Right forelimb (tissue), 1 donor: ENCODE measurements at regions not wholly inside any gene's neighbourhood (a gene's known extent, or its start where the extent isn't known, plus 50 kb on each side); places are given as distances from the start of the nearest gene placed in this dataset.
"Not testable (repeated sequence)": the region's sequence is repeated elsewhere in the genome, so short reads cannot be mapped to it uniquely, and the experiment has no call there.

ENCODE experiments used
- DNase-seq: peaks from one replicate; pipeline ENCODE4 v3.0.0-alpha.2; 2018

DNA sequence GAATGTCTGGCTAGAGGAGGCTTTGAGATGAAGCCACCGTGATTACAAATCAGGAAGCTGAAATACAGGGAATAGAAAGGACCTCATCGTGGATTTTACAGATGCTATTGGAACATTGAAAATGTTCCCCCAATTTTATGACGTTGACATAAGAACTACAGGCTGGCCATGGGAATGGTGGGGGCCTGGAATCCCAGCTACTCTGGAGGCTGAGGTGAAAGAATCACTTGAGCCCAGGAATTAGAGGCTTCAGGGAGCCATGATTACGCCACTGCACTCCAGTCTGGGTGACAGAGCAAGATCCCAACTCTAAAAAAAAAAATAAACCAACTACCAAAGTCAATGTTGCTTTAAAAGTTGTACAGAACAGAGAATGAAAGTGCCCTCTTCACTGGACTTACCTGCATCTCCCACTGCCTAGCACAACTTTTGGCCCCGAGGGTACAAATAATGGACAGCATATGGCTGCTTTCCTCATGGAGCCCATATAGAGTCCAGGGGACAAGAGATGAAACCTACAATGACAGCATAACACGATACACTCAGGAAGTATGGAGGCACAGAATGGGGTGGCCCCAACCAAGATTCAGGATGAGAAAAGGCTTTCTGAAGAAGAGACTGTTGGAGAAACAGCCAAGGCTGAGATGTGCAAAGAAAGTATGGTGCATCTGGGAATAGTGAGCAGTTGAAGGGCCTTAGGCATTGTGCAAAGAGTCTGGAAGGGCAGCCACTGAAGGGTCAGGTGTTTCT is 254.8 kb downstream of the MYCN start:
- DNase-seq, result no peak

DNA sequence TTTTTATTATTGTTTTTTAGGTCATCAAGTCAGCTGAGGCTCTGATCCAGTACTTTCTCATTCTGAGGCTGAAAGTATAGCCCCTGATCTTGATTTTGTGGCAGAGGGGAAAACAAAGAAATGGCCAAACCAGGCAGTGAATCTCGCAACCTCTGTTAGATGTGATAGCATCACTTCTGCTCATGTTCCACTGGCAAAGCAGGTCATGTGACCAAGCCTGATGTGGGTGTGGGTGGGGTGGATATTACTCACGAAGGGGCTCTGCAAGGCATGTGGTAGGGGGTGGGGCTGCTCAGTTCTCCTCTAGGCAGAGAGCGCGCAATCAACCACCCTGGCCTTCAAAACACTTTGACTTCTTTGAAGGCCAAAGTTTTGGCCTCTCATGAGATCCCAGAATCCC is 254.2 kb downstream of the MYCN start:
- no peak for DNase-seq

DNA sequence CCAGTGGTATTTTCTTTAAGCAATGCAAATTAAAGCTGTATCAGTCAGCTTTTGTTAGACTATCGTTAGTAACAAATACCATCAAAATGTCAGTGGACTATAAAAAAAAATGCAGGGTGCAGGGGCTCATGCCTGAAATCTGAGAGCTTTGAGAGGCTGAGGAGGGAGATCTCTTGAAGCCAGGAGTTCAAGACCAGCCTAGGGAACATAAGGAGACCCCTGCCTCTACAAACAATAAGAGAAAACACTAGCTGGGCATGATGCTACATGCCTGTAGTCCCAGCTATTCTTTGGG is 253.7 kb downstream of the MYCN start:
- DNase-seq, result no peak

DNA sequence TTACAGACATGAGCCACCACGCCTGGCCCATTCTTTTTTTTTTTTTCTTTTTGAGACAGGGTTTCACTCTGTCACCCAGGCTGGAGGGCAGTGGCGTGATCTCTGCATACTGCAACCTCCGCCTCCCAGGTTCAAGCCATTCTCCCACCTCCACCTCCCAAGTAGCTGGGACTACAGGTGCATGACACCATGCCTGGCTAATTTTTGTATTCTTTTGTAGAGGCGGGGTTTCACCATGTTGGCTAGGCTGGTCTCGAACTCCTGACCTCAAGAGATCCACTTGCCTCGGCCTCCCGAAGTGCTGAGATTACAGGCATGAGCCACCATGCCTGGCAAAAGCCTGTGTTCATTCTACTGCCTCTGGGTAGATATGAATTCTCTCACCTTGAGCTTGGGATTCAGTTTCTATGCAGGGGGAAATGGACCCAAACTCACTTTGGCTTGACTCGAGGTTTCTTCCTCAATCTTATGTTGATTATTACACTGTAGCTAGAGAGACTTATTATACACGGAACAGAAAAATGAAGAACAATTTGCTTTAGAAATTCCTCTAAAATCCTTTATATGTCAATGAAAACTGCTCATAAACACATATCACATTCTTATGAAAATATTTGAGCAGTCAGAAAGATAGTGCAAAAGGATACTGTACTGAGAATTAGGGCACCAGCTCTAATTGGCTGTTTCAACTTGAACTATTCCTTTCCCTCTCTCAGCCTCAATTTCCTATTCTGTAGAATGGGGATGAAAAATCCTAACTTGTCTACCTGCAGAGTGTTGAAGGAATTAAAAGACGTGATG is 252.3 kb downstream of the MYCN start:
- DNase-seq, result no peak

DNA sequence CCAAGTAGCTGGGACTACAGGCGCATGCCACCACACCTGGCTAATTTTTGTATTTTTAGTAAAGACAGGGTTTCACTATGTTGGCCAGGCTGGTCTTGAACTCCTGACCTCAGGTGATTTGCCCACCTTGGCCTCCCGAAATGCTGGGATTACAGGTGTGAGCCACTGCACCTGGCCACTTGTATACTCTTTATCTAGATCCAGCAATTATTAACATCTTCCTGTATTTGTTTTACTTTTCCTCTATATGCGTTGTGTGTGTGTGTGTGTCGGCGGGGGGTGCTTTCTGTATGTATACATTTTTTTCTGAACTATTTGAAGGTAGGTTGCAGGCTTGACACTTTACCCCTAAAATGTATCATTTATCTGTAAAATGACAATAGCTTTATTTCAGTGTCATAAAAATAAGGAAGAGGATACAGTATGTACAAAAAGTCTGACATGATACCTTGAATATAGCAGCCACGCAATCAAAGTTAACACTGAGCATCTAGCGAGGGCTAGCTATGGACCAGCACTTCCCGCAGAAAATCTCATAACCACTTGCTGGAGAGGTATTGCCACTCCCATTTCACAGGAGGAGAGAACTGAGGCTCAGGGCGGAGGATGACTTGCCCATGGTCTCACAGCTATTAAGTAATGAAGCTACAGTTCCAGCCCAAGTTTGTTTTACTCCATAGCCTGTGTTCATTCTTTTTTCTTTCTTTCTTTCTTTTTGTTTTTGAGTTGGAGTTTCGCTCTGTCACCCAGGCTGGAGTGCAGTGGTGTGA is 251.3 kb downstream of the MYCN start:
- no peak for DNase-seq

DNA sequence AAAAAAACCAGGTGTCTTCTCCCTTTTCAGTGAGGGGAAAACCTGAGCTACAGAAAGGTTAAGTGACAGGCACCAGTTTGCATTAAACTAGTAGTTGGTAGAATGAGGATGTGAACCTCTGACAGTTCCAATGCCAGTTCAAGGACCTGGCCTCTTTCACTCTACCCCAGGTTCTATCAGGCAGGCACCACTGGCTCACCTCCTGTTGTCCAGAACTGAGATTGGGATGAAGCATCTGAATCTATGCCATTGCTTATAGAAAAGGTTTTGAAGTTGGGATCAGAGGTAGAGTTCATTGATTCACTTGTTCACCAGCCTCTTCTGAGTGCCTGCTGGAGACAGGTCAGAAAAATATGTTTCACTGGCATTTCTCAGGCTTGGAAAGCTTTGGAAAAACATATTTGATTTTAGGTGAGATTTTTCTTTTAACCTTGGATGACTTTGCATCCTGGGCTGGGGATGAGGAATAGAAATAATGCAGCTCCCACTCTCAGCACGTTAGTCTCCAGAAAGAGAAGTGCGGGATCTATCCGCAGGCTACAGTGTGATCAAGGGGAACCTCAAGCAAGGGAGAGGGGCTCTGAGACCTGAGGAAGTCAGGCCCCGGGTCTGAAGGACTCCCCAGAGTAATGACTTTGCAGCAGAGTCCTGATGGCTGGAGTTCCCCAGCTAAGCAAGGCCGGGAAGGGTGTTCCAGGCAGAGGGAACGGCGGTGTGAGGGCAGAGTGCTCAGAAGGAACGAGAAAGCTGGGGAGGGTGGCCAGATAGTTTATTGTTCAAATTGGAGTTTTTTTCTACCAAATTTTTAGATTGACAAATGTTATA is 250.3 kb downstream of the MYCN start:
- no peak for DNase-seq

DNA sequence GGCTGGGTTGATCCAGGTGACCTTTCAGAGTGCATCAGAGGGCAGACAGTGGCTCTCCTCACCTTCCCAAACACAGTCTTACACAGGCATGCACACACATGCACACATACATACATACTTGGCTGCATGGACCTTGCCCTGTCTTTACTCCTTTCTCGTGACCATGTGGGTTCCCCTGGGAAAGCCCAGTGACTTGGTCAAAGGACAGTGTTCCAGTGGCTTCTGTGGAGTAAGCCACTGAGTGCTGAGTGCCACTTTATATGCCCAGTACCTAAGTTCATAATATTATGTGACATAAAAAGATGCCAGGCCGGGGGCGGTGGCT is 249.4 kb downstream of the MYCN start:
- DNase-seq, result no peak

DNA sequence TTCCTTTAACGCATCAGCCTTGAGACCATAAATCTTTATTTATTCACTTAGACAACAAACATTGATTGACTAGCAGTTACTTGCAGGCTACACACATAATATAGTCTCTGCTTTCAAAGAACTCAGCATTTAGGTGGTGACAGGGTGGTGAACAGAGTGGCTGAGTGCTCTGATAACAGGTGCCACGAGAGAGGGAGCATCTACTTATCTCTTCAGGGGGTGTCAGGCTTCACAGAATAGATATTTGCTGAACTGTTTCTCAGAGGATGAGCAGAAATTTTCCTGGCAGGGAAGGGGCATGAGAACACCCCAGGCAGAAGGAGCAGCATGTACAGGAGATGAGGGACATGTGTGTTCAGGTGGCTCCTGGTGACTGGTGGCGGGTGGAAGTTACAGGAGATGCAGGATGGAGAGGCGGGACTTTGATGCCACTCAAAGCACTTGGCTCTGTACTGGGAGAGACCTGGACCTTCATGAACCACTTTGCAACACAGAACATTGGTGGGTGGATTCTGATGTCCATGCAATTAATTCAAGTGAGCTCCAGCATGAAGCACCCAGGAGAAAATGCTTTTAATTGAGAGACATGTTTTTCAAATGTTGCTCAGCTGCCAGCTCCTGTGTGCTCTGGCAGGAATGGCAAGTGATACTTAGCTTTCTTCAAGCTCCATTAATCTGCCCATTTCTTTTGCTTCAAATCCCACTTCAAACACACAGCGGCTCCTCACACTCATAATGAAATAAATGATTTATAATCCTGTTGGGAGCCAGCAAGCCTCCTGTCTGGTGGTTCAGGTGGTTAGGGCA is 248.9 kb downstream of the MYCN start:
- no peak for DNase-seq

DNA sequence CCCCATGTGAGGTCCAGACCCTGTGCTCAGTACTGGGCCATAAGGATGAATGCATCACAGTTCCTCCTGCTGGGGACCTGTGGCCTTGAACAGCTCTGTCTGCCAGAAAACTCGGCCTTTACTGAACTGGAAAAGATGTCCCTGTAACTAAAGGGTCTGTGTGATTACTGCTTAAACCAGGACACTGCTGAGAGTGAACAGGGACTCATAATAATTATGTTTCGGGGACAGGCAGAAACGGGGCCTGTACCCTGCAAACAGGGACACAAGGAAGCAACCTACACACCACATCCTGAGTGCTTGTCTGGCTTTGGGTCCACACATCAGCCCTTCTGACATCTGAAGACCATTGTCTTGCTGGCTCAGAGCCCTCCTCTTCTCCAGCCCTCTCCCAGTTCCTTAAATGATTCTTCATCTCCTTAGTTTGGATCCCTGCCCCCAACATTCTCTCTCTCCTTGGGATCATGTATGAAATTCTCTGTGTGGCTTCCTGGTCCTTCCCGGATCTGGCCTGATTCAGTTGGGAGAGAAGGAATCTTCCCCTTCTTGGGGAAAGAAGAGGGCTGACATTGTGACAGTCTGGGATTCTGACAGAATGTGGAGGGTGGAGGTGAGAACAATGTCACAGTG is 248.0 kb downstream of the MYCN start:
- no peak for DNase-seq

DNA sequence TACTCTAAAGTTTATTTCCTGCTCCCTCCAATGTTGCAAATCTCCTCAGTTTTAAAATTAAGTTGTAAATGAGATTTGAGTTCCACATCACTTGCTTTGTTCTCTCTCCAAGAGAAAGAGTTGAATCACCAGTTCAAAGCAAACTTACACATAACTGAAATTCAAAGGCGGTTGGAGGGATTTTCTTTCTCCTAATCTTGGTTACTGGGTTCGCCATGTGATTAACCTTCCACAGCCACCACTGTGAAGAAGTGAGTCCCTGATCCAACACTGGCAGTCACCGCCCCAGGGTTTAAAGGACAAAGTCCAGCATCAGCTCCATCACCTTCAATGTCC is 247.1 kb downstream of the MYCN start:
- no peak for DNase-seq

DNA sequence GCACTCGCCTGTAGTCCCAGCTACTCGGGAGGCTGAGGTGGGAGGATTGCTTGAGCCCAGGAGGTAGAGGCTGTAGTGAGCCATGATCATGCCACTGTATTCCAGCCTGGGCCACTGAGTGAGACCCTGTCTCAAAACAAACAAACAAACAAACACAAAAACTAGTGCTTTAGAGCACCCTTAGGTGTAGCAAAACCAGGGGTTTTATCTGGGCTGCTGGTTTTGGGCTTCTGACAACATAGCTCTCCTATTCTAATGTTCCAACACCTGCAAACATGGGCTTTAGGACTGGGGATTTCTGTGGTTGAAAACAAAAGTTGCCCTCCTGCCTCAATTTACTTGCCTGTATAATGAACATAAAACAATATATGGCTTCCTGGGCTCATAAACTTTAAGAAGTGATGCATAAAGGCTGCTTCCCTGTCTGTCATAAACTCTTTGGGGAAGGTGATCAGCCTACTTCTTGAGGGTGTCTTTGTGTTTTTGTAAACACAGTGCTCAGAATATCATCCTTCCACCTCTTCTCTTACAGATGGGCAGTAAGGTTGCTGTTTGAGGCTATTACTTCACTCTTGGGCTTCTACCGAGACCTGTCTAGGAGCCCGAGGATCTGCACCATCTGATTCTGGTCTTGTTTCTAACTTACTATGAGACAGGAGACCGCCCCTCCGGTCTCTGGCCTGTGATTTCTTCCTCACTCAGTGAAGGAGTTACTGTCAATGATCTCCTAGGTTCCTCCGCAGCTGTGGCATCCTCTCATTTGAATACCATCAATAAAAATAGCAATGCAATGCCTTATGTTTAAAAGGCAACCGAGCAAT is 246.5 kb downstream of the MYCN start:
- DNase-seq, result no peak

DNA sequence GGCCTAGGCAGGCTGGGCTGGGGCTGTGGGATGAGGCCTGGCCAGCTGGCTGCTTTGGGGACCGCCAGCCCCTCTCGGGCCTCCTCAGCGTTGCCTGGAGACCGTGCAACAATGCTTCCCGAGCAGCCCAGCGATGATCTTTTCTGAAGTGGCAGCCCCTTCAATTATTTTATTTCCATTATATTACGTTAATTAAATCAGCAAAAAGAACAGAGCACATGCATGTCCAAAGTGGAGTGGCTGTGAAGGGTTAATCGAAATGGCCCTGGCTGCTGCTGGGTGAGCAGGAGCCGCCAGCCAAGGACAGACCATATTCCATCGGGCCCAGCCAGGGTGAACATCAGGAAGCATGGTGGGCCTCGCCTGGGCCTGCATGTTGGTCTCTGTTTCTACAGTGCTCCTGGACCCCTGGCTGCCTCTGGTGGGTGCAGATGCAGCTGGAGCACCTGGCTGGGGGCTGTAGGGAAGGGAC is 245.5 kb downstream of the MYCN start:
- DNase-seq, result no peak

DNA sequence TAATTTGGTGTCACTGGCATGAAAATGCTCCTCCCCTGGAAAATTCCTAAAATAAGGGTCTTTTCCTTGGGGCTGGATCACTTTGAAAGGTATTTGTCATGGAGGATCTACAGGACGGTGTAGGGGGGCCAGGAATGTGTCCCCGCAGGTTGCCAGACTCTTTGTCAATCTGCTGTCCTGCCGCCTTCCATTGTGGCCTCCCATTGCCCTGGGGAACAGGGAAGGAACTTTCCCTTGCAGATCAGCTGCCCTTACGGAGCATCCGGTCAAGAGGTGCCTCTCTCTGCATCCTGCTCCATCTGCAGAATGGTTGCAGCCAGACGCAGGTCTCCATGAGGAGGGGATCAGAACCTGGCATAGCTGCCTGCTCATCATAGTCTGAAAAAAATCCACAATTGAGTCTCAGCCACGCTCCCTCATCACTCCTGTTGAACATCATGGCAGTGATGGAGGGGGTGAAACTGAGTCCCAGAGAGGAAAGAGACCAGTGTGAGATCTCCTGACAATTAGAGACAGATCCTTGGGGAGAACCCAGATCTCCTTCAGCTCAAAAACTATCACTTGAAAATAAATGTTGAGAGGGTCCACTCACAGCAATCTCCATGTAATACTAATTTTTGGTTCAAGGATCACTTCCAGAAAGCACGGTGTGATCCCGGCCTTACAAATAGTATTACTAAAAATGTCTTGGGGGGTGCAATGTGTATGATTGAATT is 244.8 kb downstream of the MYCN start:
- no peak for DNase-seq

DNA sequence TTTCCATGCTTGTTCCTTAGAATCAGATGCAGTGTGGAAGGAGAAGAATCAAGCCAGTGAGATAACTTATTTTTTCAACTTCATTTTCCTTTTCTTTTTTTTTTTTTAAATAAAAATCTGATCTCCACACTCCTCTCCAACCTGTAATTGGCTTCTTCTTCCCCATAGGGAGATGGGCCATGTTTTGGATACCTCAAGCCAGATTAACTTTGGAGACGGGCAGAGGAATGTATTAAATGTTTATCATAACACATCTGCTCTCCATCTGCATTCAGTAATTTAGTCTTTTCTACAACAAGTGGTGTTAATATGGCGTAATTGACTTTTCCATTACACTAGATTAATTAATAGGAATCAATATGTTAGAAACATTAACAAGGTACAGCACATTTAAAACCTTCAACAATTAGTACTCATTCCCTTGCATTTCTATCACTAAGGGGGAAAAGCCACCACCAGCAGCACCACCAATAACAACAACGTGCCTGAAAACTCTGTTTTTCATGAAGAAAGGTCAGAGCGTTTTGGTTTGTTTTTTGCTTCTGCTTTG is 244.1 kb downstream of the MYCN start:
- no peak for DNase-seq

DNA sequence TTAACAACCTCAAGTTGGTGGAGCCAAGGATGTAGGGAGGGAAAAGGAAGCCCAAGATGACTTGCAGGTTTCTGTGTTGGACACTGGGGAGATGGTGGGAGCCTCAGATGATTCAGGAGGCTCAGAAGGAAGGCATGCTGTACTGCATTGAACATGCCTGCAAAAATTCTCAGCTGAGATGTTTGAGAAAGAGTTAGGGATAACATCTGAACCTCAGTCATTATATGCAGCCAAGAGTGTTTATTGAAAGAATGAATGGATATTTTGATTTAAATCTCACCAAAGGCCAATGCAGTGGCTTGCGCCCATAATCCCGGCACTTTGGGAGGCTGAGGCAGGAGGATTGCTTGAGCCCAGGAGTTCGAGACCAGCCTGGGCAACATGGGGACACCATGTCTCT is 243.0 kb downstream of the MYCN start:
- DNase-seq, result no peak

DNA sequence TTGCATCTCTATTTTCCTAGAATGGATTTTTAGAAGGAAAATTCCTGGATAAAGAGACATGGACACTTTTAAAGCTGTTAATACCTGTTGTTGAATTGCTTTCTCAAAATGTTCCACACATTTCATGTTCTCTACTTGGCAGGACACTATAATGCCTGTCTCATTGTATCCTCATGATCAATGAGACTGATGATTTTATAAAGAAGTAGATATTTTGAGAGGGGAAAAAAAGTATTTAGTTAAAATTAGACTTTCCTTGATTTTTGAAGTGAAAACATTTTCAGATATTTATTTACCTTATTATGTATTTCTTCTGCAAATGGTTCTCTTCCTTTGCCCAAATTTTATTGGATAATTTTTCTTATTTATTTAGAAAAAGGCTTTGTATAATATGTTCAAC is 242.5 kb downstream of the MYCN start:
- DNase-seq, result no peak

DNA sequence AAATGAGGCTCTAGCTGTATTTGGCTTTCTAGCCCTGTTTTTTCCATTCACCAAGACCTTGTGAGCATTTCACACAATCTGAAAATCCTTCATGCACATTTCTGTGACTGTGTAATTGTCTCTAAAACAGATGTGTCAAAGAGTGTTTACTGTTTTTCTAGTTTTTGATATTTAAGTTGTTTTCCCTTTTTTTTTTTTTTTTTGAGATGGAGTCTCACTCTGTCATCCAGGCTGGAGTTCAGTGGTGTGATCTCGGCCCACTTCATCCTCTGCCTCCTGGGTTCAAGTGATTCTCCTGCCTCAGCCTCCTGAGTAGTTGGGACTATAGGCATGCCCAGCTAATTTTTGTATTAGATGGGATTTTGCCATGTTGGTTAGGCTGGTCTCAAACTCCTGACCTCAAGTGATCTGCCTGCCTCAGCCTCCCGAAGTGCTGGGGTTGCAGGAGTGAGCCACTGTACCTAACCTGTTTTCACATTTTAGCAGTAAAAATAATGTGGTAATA is 242.0 kb downstream of the MYCN start:
- DNase-seq, result not testable (repeated sequence)

DNA sequence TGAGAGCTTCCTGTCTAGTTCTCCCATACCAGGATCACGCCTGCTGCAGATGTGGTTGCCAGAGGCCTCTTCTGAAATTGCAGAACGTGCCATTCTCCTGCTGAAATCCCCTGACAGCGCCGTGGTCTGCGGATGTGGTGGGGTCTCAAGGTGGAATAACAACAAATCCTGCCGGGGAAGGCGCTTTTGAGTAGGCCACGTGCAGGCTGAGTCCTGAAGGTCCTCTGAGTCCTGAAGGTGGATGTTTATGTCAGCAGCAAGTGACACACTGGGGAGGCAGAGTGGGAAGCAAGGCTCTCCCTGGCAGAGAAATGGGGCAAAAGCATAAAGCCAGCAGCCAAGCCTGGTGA is 241.4 kb downstream of the MYCN start:
- DNase-seq, result no peak

DNA sequence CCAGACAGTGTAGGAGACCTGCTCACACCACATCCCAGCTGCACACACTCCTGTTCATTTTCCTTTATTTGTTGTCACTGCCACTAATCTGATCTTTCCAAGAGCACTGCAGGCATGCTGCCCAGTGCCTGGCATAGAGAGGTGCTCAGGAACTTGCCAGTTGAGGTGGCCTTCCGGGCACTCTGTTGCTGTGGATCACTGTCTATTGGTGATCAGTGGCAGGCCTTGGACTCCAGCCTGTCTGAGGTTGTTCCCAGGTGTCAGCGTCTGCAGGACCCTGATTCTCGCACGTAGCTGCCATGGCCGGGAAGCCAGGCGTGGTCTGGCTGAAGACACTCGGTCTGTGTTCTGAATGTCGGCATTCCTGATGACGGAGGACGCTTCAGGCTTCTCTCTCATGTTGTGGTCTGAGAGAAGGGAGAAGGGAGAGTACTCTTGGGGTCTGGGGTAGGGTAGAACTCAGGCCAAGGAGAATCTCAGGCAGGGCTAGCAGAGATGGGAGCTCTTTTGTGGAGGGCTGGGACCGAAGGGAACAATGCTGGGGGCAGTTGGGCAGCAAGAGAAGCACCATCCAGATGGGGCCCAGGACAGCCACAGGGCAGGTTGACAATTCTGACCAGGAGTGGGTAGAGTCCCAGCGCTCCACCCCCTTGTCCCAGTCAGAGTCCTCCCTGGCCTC is 240.9 kb downstream of the MYCN start:
- no peak for DNase-seq
